ENCODE measurements at regions not wholly inside any gene's neighbourhood (a gene's known extent, or its start where the extent isn't known, plus 50 kb on each side); places are given as distances from the start of the nearest gene placed in this dataset.

- DNase-seq, result no peak
- H3K9me3 ChIP-seq (ENCODE audit: low read length), result no peaks in the 10 kb centered on the region
- no peaks in the 10 kb centered on the region for H3K4me1 ChIP-seq (ENCODE audit: insufficient read depth, low read length)
- H3K4me1 Mint-ChIP-seq, result no peaks in the 10 kb centered on the region
- H3K36me3 ChIP-seq (ENCODE audit: insufficient read depth, low read length), result no peaks in the 10 kb centered on the region
- H3K27me3 ChIP-seq (ENCODE audit: insufficient read depth, low read length, poor library complexity, severe bottlenecking), result no peaks in the 10 kb centered on the region
- H3K36me3 Mint-ChIP-seq, result no peaks in the 10 kb centered on the region
- no peaks in the 10 kb centered on the region for H3K9me3 Mint-ChIP-seq
- no peak overlapping the region for H3K4me3 ChIP-seq (ENCODE audit: low read length)
- ChIA-PET POLR2A (no interaction called here), CTCF (no interaction called here)
- H3K27ac ChIP-seq (ENCODE audit: low read depth, low read length), result no peak overlapping the region
- peaks cover 0 to 9% of the 10 kb centered on the region in 2 donors for H3K27me3 Mint-ChIP-seq
- no peak overlapping the region for H3K4me3 Mint-ChIP-seq
- no peak overlapping the region for H3K27ac Mint-ChIP-seq
Measured at GRCh38 chr22:49147617-49148175, 680.0 kb downstream of the BRD1 start.

GRCh38 chr22:49147171-49147570 is 680.5 kb downstream of the BRD1 start:
- H3K4me1 ChIP-seq (ENCODE audit: insufficient read depth, low read length), result no peaks in the 10 kb centered on the region
- H3K27me3 ChIP-seq (ENCODE audit: insufficient read depth, low read length, poor library complexity, severe bottlenecking), result no peaks in the 10 kb centered on the region
- no peak overlapping the region for H3K4me3 ChIP-seq (ENCODE audit: low read length)
- H3K27ac ChIP-seq (ENCODE audit: low read depth, low read length), result no peak overlapping the region
- Mint-ChIP-seq H3K4me3 (no peak overlapping the region), H3K27me3 (peaks cover 0 to 9% of the 10 kb centered on the region in 2 donors), H3K9me3 (no peaks in the 10 kb centered on the region), H3K36me3 (no peaks in the 10 kb centered on the region), H3K27ac (no peak overlapping the region), H3K4me1 (no peaks in the 10 kb centered on the region)
- POLR2A ChIA-PET, result no interaction called here
- DNase-seq, result no peak
- CTCF ChIA-PET, result no interaction called here
- H3K36me3 ChIP-seq (ENCODE audit: insufficient read depth, low read length), result no peaks in the 10 kb centered on the region
- H3K9me3 ChIP-seq (ENCODE audit: low read length), result no peaks in the 10 kb centered on the region

DNA sequence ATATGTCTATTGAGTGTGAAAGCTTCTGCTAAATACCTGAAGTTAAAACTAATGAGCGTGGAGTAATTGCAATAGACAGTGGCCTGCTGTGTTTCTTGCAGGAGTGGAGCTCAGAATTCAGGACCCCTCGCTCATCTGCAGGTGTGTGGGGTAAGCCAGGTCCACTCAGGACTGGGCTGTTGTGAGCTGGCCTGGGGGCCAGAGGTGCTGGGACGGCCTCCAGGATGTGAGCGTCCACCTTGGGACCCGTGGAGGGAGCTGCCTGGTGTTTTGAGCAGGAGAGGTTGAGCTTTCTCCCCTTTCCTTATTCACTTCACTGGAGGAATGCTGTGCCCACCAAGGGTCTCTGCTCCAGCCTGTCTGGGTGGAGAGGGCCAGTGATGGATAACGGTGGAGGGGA is 681.2 kb downstream of the BRD1 start:
- no peak for DNase-seq
- ChIA-PET POLR2A (no interaction called here), CTCF (no interaction called here)
- no peak overlapping the region for H3K4me3 ChIP-seq (ENCODE audit: low read length)
- no peaks in the 10 kb centered on the region for H3K4me1 Mint-ChIP-seq
- H3K9me3 ChIP-seq (ENCODE audit: low read length), result no peaks in the 10 kb centered on the region
- no peak overlapping the region for H3K27ac ChIP-seq (ENCODE audit: low read depth, low read length)
- H3K36me3 ChIP-seq (ENCODE audit: insufficient read depth, low read length), result no peaks in the 10 kb centered on the region
- H3K27me3 Mint-ChIP-seq, result peaks cover 0 to 11% of the 10 kb centered on the region in 2 donors
- H3K9me3 Mint-ChIP-seq, result no peaks in the 10 kb centered on the region
- H3K4me1 ChIP-seq (ENCODE audit: insufficient read depth, low read length), result no peaks in the 10 kb centered on the region
- H3K27ac Mint-ChIP-seq, result no peak overlapping the region
- H3K4me3 Mint-ChIP-seq, result no peak overlapping the region
- H3K36me3 Mint-ChIP-seq, result no peaks in the 10 kb centered on the region
- H3K27me3 ChIP-seq (ENCODE audit: insufficient read depth, low read length, poor library complexity, severe bottlenecking), result no peaks in the 10 kb centered on the region

GRCh38 chr22:49143812-49144211 is 683.9 kb downstream of the BRD1 start:
- H3K27ac Mint-ChIP-seq, result no peak overlapping the region
- peaks cover 0 to 13% of the 10 kb centered on the region in 2 donors for H3K27me3 Mint-ChIP-seq
- no peak overlapping the region for H3K4me3 Mint-ChIP-seq
- Histone ChIP-seq H3K36me3 (ENCODE audit: insufficient read depth, low read length) (no peaks in the 10 kb centered on the region), H3K4me1 (ENCODE audit: insufficient read depth, low read length) (no peaks in the 10 kb centered on the region), H3K4me3 (ENCODE audit: low read length) (no peak overlapping the region), H3K9me3 (ENCODE audit: low read length) (no peaks in the 10 kb centered on the region), H3K27ac (ENCODE audit: low read depth, low read length) (no peak overlapping the region), H3K27me3 (ENCODE audit: insufficient read depth, low read length, poor library complexity, severe bottlenecking) (no peaks in the 10 kb centered on the region)
- no peaks in the 10 kb centered on the region for H3K4me1 Mint-ChIP-seq
- ChIA-PET CTCF (no interaction called here), POLR2A (no interaction called here)
- H3K9me3 Mint-ChIP-seq, result no peaks in the 10 kb centered on the region
- no peaks in the 10 kb centered on the region for H3K36me3 Mint-ChIP-seq
- no peak for DNase-seq

GRCh38 chr22:49142891-49143290 is 684.8 kb downstream of the BRD1 start:
- POLR2A ChIA-PET, result no interaction called here
- Mint-ChIP-seq H3K9me3 (no peaks in the 10 kb centered on the region), H3K27me3 (peaks cover 1 to 17% of the 10 kb centered on the region in 2 donors)

GRCh38 chr22:49142296-49142695 is 685.4 kb downstream of the BRD1 start:
- no peak overlapping the region for H3K4me3 ChIP-seq (ENCODE audit: low read length)
- H3K9me3 Mint-ChIP-seq, result no peaks in the 10 kb centered on the region

More at GRCh38 chr22:49142891-49143290, 684.8 kb downstream of the BRD1 start:
- no peaks in the 10 kb centered on the region for H3K27me3 ChIP-seq (ENCODE audit: insufficient read depth, low read length, poor library complexity, severe bottlenecking)
- H3K27ac ChIP-seq (ENCODE audit: low read depth, low read length), result no peak overlapping the region
- H3K9me3 ChIP-seq (ENCODE audit: low read length), result no peaks in the 10 kb centered on the region
- H3K36me3 ChIP-seq (ENCODE audit: insufficient read depth, low read length), result no peaks in the 10 kb centered on the region
- H3K36me3 Mint-ChIP-seq, result no peaks in the 10 kb centered on the region
- H3K4me3 ChIP-seq (ENCODE audit: low read length), result no peak overlapping the region
- no peak for DNase-seq
- CTCF ChIA-PET, result no interaction called here
- no peak overlapping the region for H3K4me3 Mint-ChIP-seq
- no peak overlapping the region for H3K27ac Mint-ChIP-seq
- no peaks in the 10 kb centered on the region for H3K4me1 Mint-ChIP-seq
- no peaks in the 10 kb centered on the region for H3K4me1 ChIP-seq (ENCODE audit: insufficient read depth, low read length)

GRCh38 chr22:49141761-49142160 is 685.9 kb downstream of the BRD1 start:
- H3K4me1 Mint-ChIP-seq, result no peaks in the 10 kb centered on the region
- Histone ChIP-seq H3K27me3 (ENCODE audit: insufficient read depth, low read length, poor library complexity, severe bottlenecking) (no peaks in the 10 kb centered on the region), H3K36me3 (ENCODE audit: insufficient read depth, low read length) (no peaks in the 10 kb centered on the region), H3K27ac (ENCODE audit: low read depth, low read length) (no peak overlapping the region), H3K4me1 (ENCODE audit: insufficient read depth, low read length) (no peaks in the 10 kb centered on the region), H3K9me3 (ENCODE audit: low read length) (no peaks in the 10 kb centered on the region), H3K4me3 (ENCODE audit: low read length) (no peak overlapping the region)
- H3K4me3 Mint-ChIP-seq, result no peak overlapping the region
- CTCF ChIA-PET, result no interaction called here
- H3K36me3 Mint-ChIP-seq, result no peaks in the 10 kb centered on the region
- no peaks in the 10 kb centered on the region for H3K9me3 Mint-ChIP-seq
- no peak overlapping the region for H3K27ac Mint-ChIP-seq
- no peak for DNase-seq
- H3K27me3 Mint-ChIP-seq, result peaks cover 1 to 18% of the 10 kb centered on the region in 2 donors
- POLR2A ChIA-PET, result no interaction called here

More at GRCh38 chr22:49142296-49142695, 685.4 kb downstream of the BRD1 start:
- no peaks in the 10 kb centered on the region for H3K27me3 ChIP-seq (ENCODE audit: insufficient read depth, low read length, poor library complexity, severe bottlenecking)
- H3K36me3 ChIP-seq (ENCODE audit: insufficient read depth, low read length), result no peaks in the 10 kb centered on the region
- Mint-ChIP-seq H3K4me1 (no peaks in the 10 kb centered on the region), H3K27me3 (peaks cover 1 to 17% of the 10 kb centered on the region in 2 donors), H3K36me3 (no peaks in the 10 kb centered on the region), H3K27ac (no peak overlapping the region), H3K4me3 (no peak overlapping the region)
- POLR2A ChIA-PET, result interaction anchor here (0.6 kb wide), 1 partner anchor 252 kb away, joined by 4 read pairs; no protein-coding TSS in a partner anchor
- CTCF ChIA-PET, result no interaction called here
- no peak for DNase-seq
- no peak overlapping the region for H3K27ac ChIP-seq (ENCODE audit: low read depth, low read length)
- H3K9me3 ChIP-seq (ENCODE audit: low read length), result no peaks in the 10 kb centered on the region
- no peaks in the 10 kb centered on the region for H3K4me1 ChIP-seq (ENCODE audit: insufficient read depth, low read length)

GRCh38 chr22:49140911-49141665 is 686.6 kb downstream of the BRD1 start:
- CTCF ChIA-PET, result no interaction called here
- Histone ChIP-seq H3K27me3 (ENCODE audit: insufficient read depth, low read length, poor library complexity, severe bottlenecking) (no peaks in the 10 kb centered on the region), H3K4me1 (ENCODE audit: insufficient read depth, low read length) (no peaks in the 10 kb centered on the region), H3K9me3 (ENCODE audit: low read length) (no peaks in the 10 kb centered on the region), H3K4me3 (ENCODE audit: low read length) (no peak overlapping the region), H3K36me3 (ENCODE audit: insufficient read depth, low read length) (no peaks in the 10 kb centered on the region), H3K27ac (ENCODE audit: low read depth, low read length) (no peak overlapping the region)
- no peaks in the 10 kb centered on the region for H3K9me3 Mint-ChIP-seq
- POLR2A ChIA-PET, result no interaction called here
- H3K36me3 Mint-ChIP-seq, result no peaks in the 10 kb centered on the region
- no peak overlapping the region for H3K4me3 Mint-ChIP-seq
- no peak overlapping the region for H3K27ac Mint-ChIP-seq
- peaks cover 5 to 25% of the 10 kb centered on the region in 2 donors for H3K27me3 Mint-ChIP-seq
- no peak for DNase-seq
- no peaks in the 10 kb centered on the region for H3K4me1 Mint-ChIP-seq

Data from CD8-positive, alpha-beta memory T cell (primary cell).